Endothelial cell of umbilical vein (primary cell): ENCODE measurements at regions not wholly inside any gene's neighbourhood (a gene's known extent, or its start where the extent isn't known, plus 50 kb on each side); places are given as distances from the start of the nearest gene placed in this dataset.

ENCODE experiments used
- BruUV-seq: library from RNA; stranded (reverse); fragments of 400-500 nt; replicated peaks from 2 replicates; lab custom pipeline; 2021; lab: Mats Ljungman, UMichigan
- CTCF ChIA-PET: fragments of 300-600, 350-600 bp; sonication (Branson Sonifier 250); formaldehyde crosslinking; loops from one replicate; lab custom pipeline; 2021; ENCODE audit warnings: antibody characterized with exemption, inconsistent platforms; lab: Charles Lee
- POLR2A ChIA-PET: fragments of 300-600, 350-600 bp; sonication (Branson Sonifier 250); formaldehyde crosslinking; loops from one replicate; lab custom pipeline; 2021; ENCODE audit warnings: antibody characterized with exemption, inconsistent platforms; lab: Charles Lee
- DNase-seq: peaks from one replicate; pipeline ENCODE4 v3.0.0-alpha.2; 2011; ENCODE audit warnings: low read depth, low spot score
- FAIRE-seq: peaks from 2 replicates; lab custom pipeline; 2011; peaks lifted over from hg19 to GRCh38; lab: Jason Lieb, UNC
- H2AFZ ChIP-seq: 2 replicates; pipeline ENCODE4 v1.6.0; 2012; ENCODE audit warnings: low read depth, low read length, control low read depth, inconsistent platforms
- H3K27ac ChIP-seq: 2 replicates; pipeline ENCODE4 v1.5.1; 2011; ENCODE audit warnings: low read depth, mild to moderate bottlenecking, control low read depth, low read length, moderate library complexity; ENCODE audit not compliant: insufficient read depth
- H3K27me3 ChIP-seq, 2 experiments: 2 replicates each; pipeline versions ENCODE4 v1.6.0 to v1.6.1; 2011; ENCODE audit warnings: low read length in 2 of 2, mixed read lengths in 1 of 2; ENCODE audit not compliant: control insufficient read depth in 2 of 2, insufficient read depth in 2 of 2
- H3K36me3 ChIP-seq, 2 experiments: 2 replicates in 1 of 2; 3 replicates in 1 of 2; pipeline ENCODE4 v1.5.1; 2011; ENCODE audit warnings: low read length in 2 of 2, mild to moderate bottlenecking in 1 of 2, moderate library complexity in 1 of 2; ENCODE audit not compliant: control insufficient read depth in 2 of 2, insufficient read depth in 2 of 2; ENCODE audit errors: extremely low read depth in 1 of 2
- H3K4me1 ChIP-seq: 3 replicates; pipeline ENCODE4 v1.5.1; 2011; ENCODE audit warnings: mild to moderate bottlenecking, low read length; ENCODE audit not compliant: control insufficient read depth, insufficient read depth; ENCODE audit errors: extremely low read depth
- H3K4me2 ChIP-seq: 2 replicates; pipeline ENCODE4 v1.6.1; 2011; ENCODE audit warnings: low read length, control low read depth, mixed read lengths; ENCODE audit not compliant: insufficient read depth
- H3K4me3 ChIP-seq, 3 experiments: fragments of 200-600 bp in 1 of 3; sonication (generic), shearing (Covaris generic) in 1 of 3; replicated peaks in 1 of 3; 2 replicates each; pipeline ENCODE4 v1.5.1; 2011 to 2016; ENCODE audit warnings: control low read depth in 3 of 3, low read length in 3 of 3, mild to moderate bottlenecking in 2 of 3, inconsistent platforms in 1 of 3, low read depth in 1 of 3, moderate library complexity in 1 of 3; ENCODE audit not compliant: insufficient read depth in 1 of 3
- H3K79me2 ChIP-seq: 2 replicates; pipeline ENCODE4 v1.6.0; 2012; ENCODE audit warnings: low read length, inconsistent platforms; ENCODE audit not compliant: control insufficient read depth, insufficient read depth
- H3K9ac ChIP-seq: replicated peaks from 2 replicates; pipeline ENCODE3; 2011; ENCODE audit warnings: low read length, control low read depth; ENCODE audit not compliant: insufficient read depth; ENCODE audit errors: extremely low read depth
- H3K9me1 ChIP-seq: replicated peaks from 3 replicates; pipeline ENCODE4 v1.6.0; 2011; ENCODE audit warnings: mild to moderate bottlenecking, low read length; ENCODE audit not compliant: control insufficient read depth, insufficient read depth; ENCODE audit errors: extremely low read depth
- H3K9me3 ChIP-seq: replicated peaks from 2 replicates; pipeline ENCODE4 v1.5.1; 2012; ENCODE audit warnings: low read length, inconsistent platforms; ENCODE audit not compliant: control insufficient read depth, insufficient read depth
- H4K20me1 ChIP-seq: replicated peaks from 2 replicates; pipeline ENCODE3; 2011; ENCODE audit warnings: mild to moderate bottlenecking, low read length; ENCODE audit not compliant: control insufficient read depth, insufficient read depth; ENCODE audit errors: extremely low read depth
- EZH2 ChIP-seq: IDR thresholded peaks from 2 replicates; pipeline ENCODE4 v1.6.1; 2012; ENCODE audit warnings: borderline replicate concordance, low read depth, mild to moderate bottlenecking, moderate library complexity, low read length, inconsistent platforms; ENCODE audit not compliant: severe bottlenecking
- FOS ChIP-seq: IDR thresholded peaks from 2 replicates; pipeline ENCODE4 v1.6.1; 2011; ENCODE audit warnings: mild to moderate bottlenecking, low read length, moderate library complexity, borderline replicate concordance; ENCODE audit not compliant: insufficient read depth
- GATA2 ChIP-seq: IDR thresholded peaks from 2 replicates; pipeline ENCODE4 v1.7.0; 2011; ENCODE audit warnings: low read depth, mild to moderate bottlenecking, moderate library complexity, mixed read lengths, low read length; ENCODE audit not compliant: insufficient read length, insufficient read depth
- JUN ChIP-seq: IDR thresholded peaks from 2 replicates; pipeline ENCODE4 v1.6.1; 2011; ENCODE audit warnings: borderline replicate concordance, low read depth; ENCODE audit not compliant: insufficient read length, insufficient read depth
- MYC ChIP-seq: IDR thresholded peaks from one replicate; pipeline ENCODE4 v1.6.1; 2011; ENCODE audit warnings: mild to moderate bottlenecking, low read depth, low read length
- POLR2A ChIP-seq: IDR thresholded peaks from 2 replicates; pipeline ENCODE4 v1.6.1; 2012; ENCODE audit warnings: low read depth, mild to moderate bottlenecking, control low read depth, low read length
- POLR2AphosphoS5 ChIP-seq: IDR thresholded peaks from 2 replicates; pipeline ENCODE4 v1.6.1; 2012; ENCODE audit warnings: low read depth, mild to moderate bottlenecking, control low read depth, low read length, moderate library complexity; ENCODE audit not compliant: insufficient read depth
- dilution Hi-C: fragments of 300-500 bp; cut with MboI; formaldehyde crosslinking; loops from one replicate; pipeline ENCODE4 v1.15.0; 2019; ENCODE audit warnings: low sequenced_read_pairs; ENCODE audit not compliant: extremely low pct_ligation_motif_present
- intact Hi-C: fragments of 100-400 bp; cut with micrococcal nuclease; formaldehyde crosslinking; loops from one replicate; pipeline ENCODE4 v1.10.0; 2022
- TF ChIP-seq, protein P1 (sequence below): IDR thresholded peaks from 2 replicates; pipeline ENCODE4 v1.6.1; 2011; ENCODE audit not compliant: insufficient read depth, insufficient read length
- TF ChIP-seq, protein P2 (sequence below), 2 donors: IDR thresholded peaks; 1 replicate in 1 of 2; 2 replicates in 1 of 2; pipeline ENCODE4 v1.5.1; 2011; ENCODE audit warnings: low read length in 2 of 2, mild to moderate bottlenecking in 2 of 2, moderate library complexity in 2 of 2, control low read depth in 1 of 2, inconsistent platforms in 1 of 2, low read depth in 1 of 2; ENCODE audit not compliant: insufficient read depth in 1 of 2; ENCODE audit errors: extremely low read depth in 1 of 2

DNA sequence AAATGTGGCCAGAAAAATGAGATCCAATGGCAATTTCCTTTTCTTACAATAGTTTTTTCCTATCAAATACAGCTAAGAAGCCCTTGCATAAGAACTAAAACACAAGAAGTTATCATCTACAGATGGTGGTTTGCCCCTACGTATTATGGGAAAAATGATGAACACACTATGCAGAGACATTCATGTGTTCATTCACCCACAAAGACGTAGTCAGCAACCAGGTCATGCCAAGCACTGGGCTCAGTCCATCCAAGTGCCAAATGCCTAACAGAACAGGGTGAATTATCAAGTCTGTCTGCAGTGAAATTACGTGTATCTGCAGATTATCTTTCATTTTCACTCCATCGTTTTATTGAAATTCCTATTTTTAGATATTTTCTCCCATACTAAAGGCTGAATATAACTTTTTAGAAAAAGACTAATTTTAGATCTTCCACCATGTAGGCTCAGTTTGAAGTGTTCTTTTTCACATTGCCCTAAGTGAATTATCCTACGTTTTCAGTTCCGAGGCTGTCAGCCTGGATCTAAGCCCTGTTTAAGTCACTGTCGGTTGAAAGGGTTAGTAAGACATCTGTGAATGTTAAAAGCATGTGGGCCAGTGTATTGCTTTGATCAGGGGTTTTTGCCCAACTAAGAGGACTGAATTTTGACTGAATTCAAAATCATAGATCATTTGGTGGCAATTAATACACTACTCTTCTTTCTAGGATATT lies 78.1 kb upstream of the DHX40 start:
- CTCF ChIA-PET: no interaction called here
- no peak overlapping the region for H3K4me3 ChIP-seq

More for the DNA sequence above, 78.1 kb upstream of the DHX40 start:
- no peak overlapping the region for H2AFZ ChIP-seq
- TF ChIP-seq MYC (no peak), EZH2 (no peak), POLR2AphosphoS5 (no peak), JUN (no peak), POLR2A (no peak), GATA2 (no peak), FOS (no peak)
- TF ChIP-seq, protein P1, sequence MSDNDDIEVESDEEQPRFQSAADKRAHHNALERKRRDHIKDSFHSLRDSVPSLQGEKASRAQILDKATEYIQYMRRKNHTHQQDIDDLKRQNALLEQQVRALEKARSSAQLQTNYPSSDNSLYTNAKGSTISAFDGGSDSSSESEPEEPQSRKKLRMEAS: no peak
- TF ChIP-seq, protein P2, sequence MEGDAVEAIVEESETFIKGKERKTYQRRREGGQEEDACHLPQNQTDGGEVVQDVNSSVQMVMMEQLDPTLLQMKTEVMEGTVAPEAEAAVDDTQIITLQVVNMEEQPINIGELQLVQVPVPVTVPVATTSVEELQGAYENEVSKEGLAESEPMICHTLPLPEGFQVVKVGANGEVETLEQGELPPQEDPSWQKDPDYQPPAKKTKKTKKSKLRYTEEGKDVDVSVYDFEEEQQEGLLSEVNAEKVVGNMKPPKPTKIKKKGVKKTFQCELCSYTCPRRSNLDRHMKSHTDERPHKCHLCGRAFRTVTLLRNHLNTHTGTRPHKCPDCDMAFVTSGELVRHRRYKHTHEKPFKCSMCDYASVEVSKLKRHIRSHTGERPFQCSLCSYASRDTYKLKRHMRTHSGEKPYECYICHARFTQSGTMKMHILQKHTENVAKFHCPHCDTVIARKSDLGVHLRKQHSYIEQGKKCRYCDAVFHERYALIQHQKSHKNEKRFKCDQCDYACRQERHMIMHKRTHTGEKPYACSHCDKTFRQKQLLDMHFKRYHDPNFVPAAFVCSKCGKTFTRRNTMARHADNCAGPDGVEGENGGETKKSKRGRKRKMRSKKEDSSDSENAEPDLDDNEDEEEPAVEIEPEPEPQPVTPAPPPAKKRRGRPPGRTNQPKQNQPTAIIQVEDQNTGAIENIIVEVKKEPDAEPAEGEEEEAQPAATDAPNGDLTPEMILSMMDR (IDR thresholded peaks at IDR 0.05; ENCODE audit: extremely low read depth in 1 of 2, insufficient read depth in 1 of 2, low read depth in 1 of 2, low read length in 2 of 2): no peak
- H3K9me3 ChIP-seq: no peaks in the 10 kb centered on the region
- no peaks in the 10 kb centered on the region for H4K20me1 ChIP-seq
- H3K27ac ChIP-seq: no peak overlapping the region
- no TSS peak for BruUV-seq
- H3K4me2 ChIP-seq: no peak overlapping the region
- H3K4me1 ChIP-seq: no peaks in the 10 kb centered on the region
- FAIRE-seq (no peak), DNase-seq (no peak)
- intact Hi-C loops (no loop called here), dilution Hi-C loops (no loop called here)
- H3K27me3 ChIP-seq: peaks cover 3 to 5% of the 10 kb centered on the region in 2 experiments
- H3K79me2 ChIP-seq: no peaks in the 10 kb centered on the region
- no peak overlapping the region for H3K9ac ChIP-seq
- POLR2A ChIA-PET: no interaction called here
- no peaks in the 10 kb centered on the region for H3K9me1 ChIP-seq
- H3K36me3 ChIP-seq: no peaks in the 10 kb centered on the region
